Spleen (tissue), 7 donors: ENCODE measurements at regions not wholly inside any gene's neighbourhood (a gene's known extent, or its start where the extent isn't known, plus 50 kb on each side); places are given as distances from the start of the nearest gene placed in this dataset.

ENCODE experiments used
- CTCF ChIP-seq, 11 experiments: fragments of 200-600 bp in 7 of 11; fragments of 450-650 bp in 4 of 11; sonication (generic) in 4 of 11; IDR thresholded peaks in 8 of 11; conservative IDR thresholded peaks in 3 of 11; 1 replicate in 7 of 11; 2 replicates in 4 of 11; pipeline versions ENCODE4 v1.4.0 to v1.8.0; 2016 to 2021; ENCODE audit warnings: antibody characterized with exemption in 11 of 11, inconsistent platforms in 4 of 11, mild to moderate bottlenecking in 1 of 11
- POLR2A ChIP-seq, 3 donors: fragments of 450-650 bp; IDR thresholded peaks; one replicate each; pipeline ENCODE4 v1.5.1; 2017; ENCODE audit warnings: antibody characterized with exemption in 3 of 3, mild to moderate bottlenecking in 1 of 3
- donor health status: DM: no; HTN: no; CAD: no; lungs with moderate emphysema.
- donor health status: DM: no; HTN: no; CAD: no.
- donor health status: DM: no; HTN: no; CAD: no.

GRCh38 chr4:31613946-31614623 lies 893.9 kb downstream of the PCDH7 start:
- TF ChIP-seq POLR2A (IDR thresholded peaks at IDR 0.05) (no peak), CTCF (IDR thresholded peaks at IDR 0.05 in 8 of 11, conservative IDR thresholded peaks at IDR 0.05 in 3 of 11) (no peak)
